HepG2 (cell line): ENCODE measurements at regions not wholly inside any gene's neighbourhood (a gene's known extent, or its start where the extent isn't known, plus 50 kb on each side); places are given as distances from the start of the nearest gene placed in this dataset.

ENCODE experiments used
- ATAC-seq: fragments of 200-7000 bp; cut with Tn5 transposase; 3 replicates; pipeline ENCODE4 v1.9.1; 2020; ENCODE audit warnings: mild to moderate bottlenecking, moderate library complexity
- BruUV-seq: library from RNA; stranded (reverse); fragments of 400-500 nt; replicated peaks from 2 replicates; lab custom pipeline; 2021; lab: Mats Ljungman, UMichigan
- CTCF ChIA-PET: fragments of 300-600 bp; formaldehyde crosslinking; extraction: SDS; loops from one replicate; lab custom pipeline; 2021; ENCODE audit warnings: low total read pairs, inconsistent platforms, low intra/inter-chr PET ratio; lab: Yijun Ruan, JAX
- POLR2A ChIA-PET: fragments of 350-600 bp; sonication (Branson Sonifier 250); formaldehyde crosslinking; loops from one replicate; lab custom pipeline; 2020; ENCODE audit warnings: antibody characterized with exemption, inconsistent platforms; lab: Yijun Ruan, JAX
- DNase-seq: peaks from one replicate; pipeline ENCODE4 v3.0.0-alpha.2; 2015; ENCODE audit warnings: low spot score
- FAIRE-seq: peaks from 3 replicates; lab custom pipeline; 2011; peaks lifted over from hg19 to GRCh38; lab: Jason Lieb, UNC
- H2AFZ ChIP-seq: one replicate; pipeline ENCODE4 v1.6.1; 2011; ENCODE audit warnings: low read length, inconsistent platforms
- H3K27ac ChIP-seq: fragments of 300-600 bp; 3 replicates; pipeline ENCODE4 v1.8.0; 2011; ENCODE audit warnings: mixed run types, mild to moderate bottlenecking, mixed read lengths, low read length, inconsistent platforms; ENCODE audit not compliant: insufficient read depth; ENCODE audit errors: extremely low read length
- H3K27me3 ChIP-seq, 2 experiments: fragments of 200-600 bp in 1 of 2; 2 replicates in 1 of 2; 3 replicates in 1 of 2; pipeline versions ENCODE4 v1.6.0 to v1.8.0; 2011; ENCODE audit warnings: low read length in 2 of 2, mild to moderate bottlenecking in 2 of 2, moderate library complexity in 2 of 2, inconsistent platforms in 1 of 2; ENCODE audit not compliant: insufficient read depth in 2 of 2, control insufficient read depth in 1 of 2
- H3K36me3 ChIP-seq, 2 experiments: fragments of 200-600 bp in 1 of 2; replicated peaks in 1 of 2; 2 replicates in 1 of 2; 3 replicates in 1 of 2; pipeline versions ENCODE4 v1.5.1 to v1.8.0; 2011; ENCODE audit warnings: low read length in 2 of 2, inconsistent platforms in 1 of 2; ENCODE audit not compliant: insufficient read depth in 2 of 2, control insufficient read depth in 1 of 2
- H3K4me1 ChIP-seq: 2 replicates; pipeline ENCODE4 v1.5.1; 2012; ENCODE audit warnings: low read length, inconsistent platforms; ENCODE audit not compliant: insufficient read depth
- H3K4me2 ChIP-seq: 2 replicates; pipeline ENCODE4 v1.6.0; 2011; ENCODE audit warnings: low read depth, low read length, inconsistent platforms
- H3K4me3 ChIP-seq, 3 experiments: fragments of 200-600 bp in 1 of 3; sonication (generic), shearing (Covaris generic) in 1 of 3; replicated peaks in 1 of 3; 2 replicates each; pipeline ENCODE4 v1.5.1; 2011 to 2016; ENCODE audit warnings: low read length in 3 of 3, inconsistent platforms in 2 of 3, low read depth in 2 of 3, mild to moderate bottlenecking in 2 of 3, control low read depth in 1 of 3, mixed read lengths in 1 of 3; ENCODE audit not compliant: insufficient read depth in 1 of 3
- H3K79me2 ChIP-seq: one replicate; pipeline ENCODE4 v1.6.1; 2011; ENCODE audit warnings: low read length, inconsistent platforms; ENCODE audit not compliant: insufficient read depth
- H3K9ac ChIP-seq: 2 replicates; pipeline ENCODE4 v1.6.0; 2011; ENCODE audit warnings: mild to moderate bottlenecking, low read depth, low read length, inconsistent platforms; ENCODE audit not compliant: insufficient read depth
- H3K9me3 ChIP-seq: 2 replicates; pipeline ENCODE4 v1.5.1; 2012; ENCODE audit warnings: mild to moderate bottlenecking, low read length
- H4K20me1 ChIP-seq: 2 replicates; pipeline ENCODE4 v1.6.0; 2011; ENCODE audit warnings: inconsistent platforms, mild to moderate bottlenecking, low read length, moderate library complexity; ENCODE audit not compliant: insufficient read depth
- ARNT ChIP-seq: fragments of 450-650 bp; IDR thresholded peaks from 2 replicates; pipeline ENCODE4 v1.6.1; 2017
- ELF3 ChIP-seq: IDR thresholded peaks from 2 replicates; pipeline ENCODE4 v1.6.1; 2016; ENCODE audit warnings: missing genetic modification reagents, missing compliant biosample characterization
- GABPB1 ChIP-seq: IDR thresholded peaks from 2 replicates; pipeline ENCODE4 v1.6.1; 2016; ENCODE audit warnings: mild to moderate bottlenecking, missing genetic modification reagents, moderate library complexity, missing compliant biosample characterization
- KMT2B ChIP-seq: IDR thresholded peaks from 2 replicates; pipeline ENCODE4 v1.6.1; 2016; ENCODE audit warnings: missing genetic modification reagents, missing compliant biosample characterization
- MAFK ChIP-seq, 2 experiments: IDR thresholded peaks in 1 of 2; conservative IDR thresholded peaks in 1 of 2; 2 replicates each; pipeline ENCODE4 v1.6.1; 2011; ENCODE audit warnings: improper control_type of control experiment in 2 of 2, low read length in 2 of 2
- MYNN ChIP-seq: sonication (generic); formaldehyde crosslinking; IDR thresholded peaks from 2 replicates; pipeline ENCODE4 v1.4.0; 2020; ENCODE audit warnings: mild to moderate bottlenecking, low read depth, missing genetic modification reagents
- NFAT5 ChIP-seq: sonication (generic); formaldehyde crosslinking; IDR thresholded peaks from 2 replicates; pipeline ENCODE4 v1.4.0; 2020; ENCODE audit warnings: missing genetic modification reagents
- PHB2 ChIP-seq: fragments of 450-650 bp; IDR thresholded peaks from 2 replicates; pipeline ENCODE4 v1.6.1; 2018; ENCODE audit not compliant: partially characterized antibody
- TBX3 ChIP-seq: fragments of 450-650 bp; IDR thresholded peaks from 2 replicates; pipeline ENCODE4 v1.6.1; 2017; ENCODE audit warnings: antibody characterized with exemption, mild to moderate bottlenecking, inconsistent platforms, borderline replicate concordance
- ZFY ChIP-seq: sonication (generic); formaldehyde crosslinking; IDR thresholded peaks from 2 replicates; pipeline ENCODE4 v1.4.0; 2020; ENCODE audit warnings: missing genetic modification reagents
- ZNF232 ChIP-seq: sonication (generic); formaldehyde crosslinking; IDR thresholded peaks from 2 replicates; pipeline ENCODE4 v1.4.0; 2020; ENCODE audit warnings: missing genetic modification reagents, borderline replicate concordance
- ZNF484 ChIP-seq: sonication (generic); formaldehyde crosslinking; IDR thresholded peaks from 2 replicates; pipeline ENCODE4 v1.5.1; 2020; ENCODE audit warnings: mild to moderate bottlenecking, low read depth, missing genetic modification reagents, borderline replicate concordance
- ZNF563 ChIP-seq: sonication (generic); formaldehyde crosslinking; IDR thresholded peaks from 2 replicates; pipeline ENCODE4 v1.8.0; 2022; ENCODE audit warnings: mild to moderate bottlenecking, moderate library complexity, missing genetic modification reagents
- WGBS: methylation state at CpG from one replicate; pipeline ENCODE4 v1.1.6; 2017; ENCODE audit warnings: low lambda C conversion rate; 5-methylcytosine and 5-hydroxymethylcytosine counted together
- in situ Hi-C: cut with HindIII; loops from 2 replicates; pipeline ENCODE4 v1.10.0; 2017; ENCODE audit warnings: low pct_unique_long_range_greater_than_20kb; ENCODE audit not compliant: extremely low pct_ligation_motif_present
- intact Hi-C: fragments of 100-400 bp; cut with micrococcal nuclease; formaldehyde crosslinking; loops from one replicate; pipeline ENCODE4 v1.10.0; 2022; ENCODE audit not compliant: unreplicated experiment

DNA sequence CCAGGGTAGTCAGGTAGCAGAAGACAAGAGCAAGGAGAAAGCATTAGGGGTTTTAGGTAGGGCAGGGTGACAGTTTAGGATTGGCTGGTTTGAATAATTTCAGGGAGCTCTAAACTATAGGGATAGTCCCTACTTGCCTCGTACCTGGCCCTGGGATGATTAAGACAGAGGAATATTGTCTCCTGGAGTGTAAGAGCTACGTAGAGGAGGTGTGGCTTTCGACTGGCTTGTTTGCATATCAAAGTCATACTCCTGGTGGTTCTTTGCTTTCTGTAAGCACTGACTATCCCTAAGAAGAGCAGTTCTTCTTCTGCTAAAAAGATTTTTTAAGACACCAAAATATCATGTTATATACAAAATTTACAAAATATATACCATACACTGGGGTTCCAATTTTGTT lies 1867.4 kb downstream of the SUCLG1 start:
- FAIRE-seq = no peak

More for the DNA sequence above, 1867.4 kb downstream of the SUCLG1 start:
- H3K4me1 ChIP-seq = no peaks in the 10 kb centered on the region
- no peaks in the 10 kb centered on the region for H3K27me3 ChIP-seq
- no peaks in the 10 kb centered on the region for H3K36me3 ChIP-seq
- H3K9me3 ChIP-seq = peaks cover 34% of the 10 kb centered on the region
- no peak for TF ChIP-seq TBX3
- TF ChIP-seq ARNT = no peak
- TF ChIP-seq ZNF232 (CRISPR knock-in tag) = no peak
- TF ChIP-seq GABPB1 (CRISPR knock-in tag) = no peak
- no peak for TF ChIP-seq ZNF563
- TF ChIP-seq KMT2B = no peak
- no peak for TF ChIP-seq NFAT5
- no peak for TF ChIP-seq PHB2
- no peak for TF ChIP-seq ELF3 (CRISPR knock-in tag)
- no peak for TF ChIP-seq MAFK (conservative IDR thresholded peaks at IDR 0.05 in 1 of 2, IDR thresholded peaks at IDR 0.05 in 1 of 2; ENCODE audit: low read length in 2 of 2)
- TF ChIP-seq ZNF484 (CRISPR knock-in tag) = no peak
- TF ChIP-seq ZFY = no peak
- no peak for TF ChIP-seq MYNN (CRISPR knock-in tag)
- no peak for ATAC-seq
- H3K27ac ChIP-seq = no peak overlapping the region
- no peaks in the 10 kb centered on the region for H3K79me2 ChIP-seq
- H2AFZ ChIP-seq = no peak overlapping the region
- ChIA-PET POLR2A (no interaction called here), CTCF (no interaction called here)
- WGBS = 0% methylated on average over 3 of the region's 3 CpGs
- in situ Hi-C loops = no loop called here
- H3K4me3 ChIP-seq = no peak overlapping the region
- intact Hi-C loops = no loop called here
- H3K4me2 ChIP-seq = no peak overlapping the region
- no peak overlapping the region for H3K9ac ChIP-seq
- DNase-seq = no peak
- H4K20me1 ChIP-seq = no peaks in the 10 kb centered on the region
- no TSS peak for BruUV-seq
